ENCODE measurements at regions not wholly inside any gene's neighbourhood (a gene's known extent, or its start where the extent isn't known, plus 50 kb on each side); places are given as distances from the start of the nearest gene placed in this dataset.

GRCh38 chr5:173443971-173444370, 115.8 kb upstream of the STC2 start:
- TF ChIP-seq POLR2A (IDR thresholded peaks at IDR 0.05) (no peak), CTCF (IDR thresholded peaks at IDR 0.05) (no peak)

All from adrenal gland (tissue), 5 donors.